Ammon's horn (tissue), 1 donor: ENCODE measurements at regions not wholly inside any gene's neighbourhood (a gene's known extent, or its start where the extent isn't known, plus 50 kb on each side); places are given as distances from the start of the nearest gene placed in this dataset.
"Not testable (repeated sequence)": the region's sequence is repeated elsewhere in the genome, so short reads cannot be mapped to it uniquely, and the experiment has no call there.

Experiments used
- DNase-seq: peaks from one replicate; pipeline ENCODE4 v3.0.0-alpha.2; 2016; ENCODE audit warnings: low spot score

- DNase-seq = no peak
These were observed 807.9 kb upstream of the LRRN3 start for GRCh38 chr7:110283056-110283455.

DNA sequence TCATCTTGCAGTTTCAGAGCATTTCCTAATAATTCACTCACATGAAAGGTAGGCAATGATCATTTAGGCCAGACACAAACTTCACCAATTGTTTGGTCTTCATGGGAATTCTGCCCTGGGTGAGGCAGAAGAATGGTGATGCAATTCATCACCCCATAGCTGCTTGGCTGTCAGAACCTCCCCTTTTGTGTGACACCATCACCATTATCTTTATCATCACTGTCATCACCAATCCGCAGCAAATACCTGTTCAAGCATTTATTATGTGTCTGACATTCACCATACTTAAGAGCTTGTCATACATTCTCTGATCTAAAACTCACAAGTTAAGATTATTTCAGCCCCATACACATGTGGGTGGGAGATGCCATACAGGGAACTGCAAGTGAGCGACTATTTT is 799.5 kb upstream of the LRRN3 start:
- no peak for DNase-seq

DNA sequence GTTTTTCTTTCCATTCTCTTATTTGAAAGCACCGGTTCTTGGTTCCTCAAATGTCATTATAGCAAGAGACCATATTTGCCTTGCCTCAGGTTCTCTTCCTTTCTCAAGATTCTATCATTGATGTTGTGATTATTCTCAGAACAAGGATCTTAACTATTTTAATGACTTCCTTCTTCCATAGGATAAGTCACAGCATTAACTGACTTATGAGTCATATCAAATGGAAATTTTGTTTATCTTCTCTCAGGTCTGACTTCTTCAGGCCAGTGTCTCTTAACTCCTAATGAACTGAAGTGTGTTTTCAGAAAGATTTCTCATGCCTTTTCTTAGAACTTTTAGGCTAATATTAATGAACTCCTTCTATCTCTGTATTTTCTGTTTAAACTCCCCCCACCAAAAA is 794.6 kb upstream of the LRRN3 start:
- no peak for DNase-seq

GRCh38 chr7:110307776-110308175 is 783.2 kb upstream of the LRRN3 start:
- DNase-seq = no peak

- no peak for DNase-seq
These were observed 782.1 kb upstream of the LRRN3 start for GRCh38 chr7:110308791-110309190.

GRCh38 chr7:110309941-110310340 is 781.0 kb upstream of the LRRN3 start:
- DNase-seq = no peak

DNA sequence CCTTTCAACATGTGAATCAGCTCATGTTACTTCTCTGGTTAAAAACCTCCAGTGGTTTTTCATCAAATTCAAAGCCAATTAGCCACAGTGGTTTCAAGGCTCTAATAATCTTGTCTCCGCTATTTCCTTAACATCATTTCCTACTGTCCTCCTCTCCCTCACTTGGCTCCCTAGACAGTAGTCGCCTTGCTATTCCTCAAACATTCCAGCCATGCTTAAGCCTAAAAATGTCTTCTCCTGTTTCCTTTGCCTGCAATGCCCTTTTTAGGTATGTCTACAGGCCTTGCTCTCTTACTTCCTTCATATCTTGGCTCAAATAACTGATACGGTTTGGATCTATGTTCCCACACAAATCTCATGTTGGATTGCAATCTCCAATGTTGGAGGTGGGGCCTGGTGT is 779.4 kb upstream of the LRRN3 start:
- DNase-seq = no peak

GRCh38 chr7:110317541-110318265 is 773.2 kb upstream of the LRRN3 start:
- no peak for DNase-seq

- DNase-seq = not testable (repeated sequence)
These were observed 770.6 kb upstream of the LRRN3 start for GRCh38 chr7:110320285-110320684.

DNA sequence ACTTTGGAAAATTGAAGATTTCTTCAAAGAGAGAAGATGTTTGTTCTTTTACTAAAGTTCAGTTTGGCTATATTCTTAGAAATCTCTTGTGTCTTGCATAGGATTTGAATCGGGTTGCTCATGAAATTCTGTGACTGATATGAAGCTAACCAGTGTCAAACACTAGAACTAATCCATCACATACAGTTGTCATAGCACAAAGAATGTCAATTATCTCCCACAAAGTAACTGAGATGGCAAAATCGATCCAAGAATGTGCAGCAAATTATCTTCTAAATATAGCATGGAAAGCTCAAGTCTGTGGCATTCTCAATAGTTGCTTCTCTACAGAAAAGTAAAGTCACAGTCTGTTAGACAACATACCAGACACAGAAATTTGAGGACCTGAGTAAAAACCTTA is 768.1 kb upstream of the LRRN3 start:
- DNase-seq = no peak

DNA sequence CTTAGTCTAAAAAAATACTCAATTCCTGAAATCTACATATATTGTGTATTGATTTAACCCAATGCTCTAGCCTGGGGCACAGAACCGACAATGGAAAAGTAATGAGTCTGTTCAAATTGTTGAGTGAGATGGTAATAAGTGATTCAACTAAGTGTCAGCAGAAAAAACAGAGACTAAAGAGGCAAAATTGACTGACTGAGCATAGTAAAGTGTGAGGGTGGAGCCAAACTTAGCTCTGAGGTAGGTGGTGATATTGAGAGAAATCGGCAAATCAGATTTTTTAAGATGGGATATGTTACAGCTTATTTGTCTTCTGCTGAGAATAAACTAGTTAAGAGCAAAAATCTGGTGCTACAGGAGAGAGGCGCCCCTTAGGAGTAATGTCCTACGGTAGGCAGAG is 764.0 kb upstream of the LRRN3 start:
- DNase-seq = no peak

GRCh38 chr7:110336423-110336822 is 754.5 kb upstream of the LRRN3 start:
- DNase-seq = no peak

DNA sequence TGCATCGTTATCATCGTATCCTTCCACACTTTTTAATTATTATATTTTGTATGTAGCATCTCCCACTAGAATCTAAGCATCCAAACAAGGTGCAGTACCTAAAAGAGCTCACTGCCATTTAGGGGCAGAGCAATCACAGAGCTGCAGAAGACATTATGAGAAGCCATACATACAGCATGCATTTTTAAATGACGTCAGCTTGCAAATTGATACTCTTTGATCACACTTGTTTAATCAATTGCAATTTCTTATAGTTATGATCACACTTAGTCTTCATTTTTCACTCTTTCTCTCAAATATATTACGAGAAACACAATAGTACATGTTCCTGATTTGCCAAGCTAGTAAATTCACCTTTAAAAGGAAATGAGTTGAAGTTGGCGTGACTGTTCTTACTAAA is 753.3 kb upstream of the LRRN3 start:
- no peak for DNase-seq

DNA sequence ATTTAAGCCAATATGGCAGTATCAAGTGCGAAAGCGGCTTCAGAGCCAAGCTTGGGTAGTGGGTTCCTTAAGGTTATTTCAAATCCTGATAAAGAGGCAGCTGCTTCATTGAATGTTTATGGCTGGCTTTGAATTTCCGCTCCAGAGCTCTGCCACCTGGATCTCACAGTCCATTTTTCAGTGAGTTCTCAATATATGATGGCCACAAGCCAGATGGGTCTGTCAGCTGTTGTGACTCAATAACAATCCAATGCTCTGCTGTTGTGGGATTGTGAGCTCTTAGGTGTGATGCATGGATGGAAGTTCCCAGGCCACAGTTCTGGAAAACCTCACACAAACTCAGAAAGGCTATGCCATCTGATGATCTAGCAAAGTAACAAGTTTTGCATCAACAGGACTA is 743.8 kb upstream of the LRRN3 start:
- DNase-seq = no peak

- DNase-seq = no peak
These were observed 734.5 kb upstream of the LRRN3 start for GRCh38 chr7:110356438-110356837.

DNA sequence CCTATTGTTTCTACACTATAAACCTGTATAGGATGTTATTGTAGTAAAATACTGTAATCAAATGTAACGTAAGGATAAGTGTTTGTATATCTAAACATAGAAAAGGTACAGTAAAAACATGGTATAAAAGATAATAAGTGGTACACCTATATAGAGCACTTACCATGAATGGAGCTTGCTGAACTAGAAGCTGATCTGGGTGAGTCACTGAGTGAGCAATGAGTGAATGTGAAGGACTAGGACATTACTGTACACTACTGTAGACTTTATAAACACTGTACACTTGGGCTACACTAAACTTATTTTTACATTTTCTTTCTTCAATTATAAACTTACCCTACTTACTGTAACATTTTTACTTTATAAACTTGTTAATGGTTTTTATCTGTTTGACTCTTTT is 732.9 kb upstream of the LRRN3 start:
- no peak for DNase-seq

DNA sequence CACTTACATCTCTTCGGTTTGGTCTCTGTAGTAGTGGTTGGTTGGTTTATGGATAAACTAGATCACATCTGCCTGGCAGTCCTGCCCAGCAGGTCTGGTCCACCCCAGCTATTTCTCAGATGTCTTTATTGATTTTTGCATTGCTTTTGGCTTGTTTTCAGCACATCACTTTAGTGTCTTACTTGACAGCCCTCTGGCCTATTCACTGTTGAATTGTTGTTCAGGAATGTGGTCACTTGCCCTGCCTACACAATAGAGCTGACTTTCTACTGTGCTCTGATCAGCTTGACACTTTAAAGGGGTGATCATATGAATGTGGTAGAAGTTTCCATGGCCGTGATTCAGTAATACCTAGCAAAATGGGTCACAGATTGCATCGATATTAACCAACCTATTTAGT is 719.2 kb upstream of the LRRN3 start:
- DNase-seq = no peak

DNA sequence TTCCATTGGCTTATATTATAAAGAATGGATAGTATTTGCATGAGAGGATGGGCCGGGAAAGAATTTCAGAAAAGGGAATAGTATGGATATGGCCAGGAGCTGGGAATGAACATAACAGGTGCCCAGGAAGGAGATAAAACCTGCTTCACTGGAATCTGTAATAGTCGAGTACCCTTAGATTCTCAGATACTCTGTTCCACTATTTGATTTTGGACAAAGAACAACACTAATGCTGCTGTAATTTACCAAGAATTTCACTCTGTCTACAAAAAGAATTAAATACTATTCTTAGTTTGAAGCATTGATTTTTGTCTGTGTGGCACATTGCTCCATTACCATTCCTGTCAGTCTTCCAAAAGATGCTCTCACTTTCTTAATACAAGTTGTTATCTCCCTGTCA is 718.2 kb upstream of the LRRN3 start:
- DNase-seq = no peak

DNA sequence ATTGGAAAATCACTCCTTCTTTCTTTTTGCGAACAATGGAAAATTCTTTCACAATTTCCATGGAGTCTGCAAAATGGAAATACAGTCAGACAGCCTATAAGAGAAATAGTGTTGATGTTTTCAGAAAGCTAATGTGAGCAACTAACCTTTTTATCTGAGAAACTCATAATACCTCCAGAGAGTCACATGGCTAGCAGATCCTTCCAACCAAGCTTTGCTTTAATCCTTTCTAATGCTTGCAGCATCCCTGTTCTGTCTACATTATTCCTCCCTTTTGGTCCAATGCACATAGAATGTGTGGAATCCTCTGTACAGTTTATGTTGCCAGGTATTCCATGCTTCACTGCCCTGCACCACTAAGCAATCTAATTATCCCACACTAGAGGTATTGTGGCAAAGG is 717.5 kb upstream of the LRRN3 start:
- no peak for DNase-seq

DNA sequence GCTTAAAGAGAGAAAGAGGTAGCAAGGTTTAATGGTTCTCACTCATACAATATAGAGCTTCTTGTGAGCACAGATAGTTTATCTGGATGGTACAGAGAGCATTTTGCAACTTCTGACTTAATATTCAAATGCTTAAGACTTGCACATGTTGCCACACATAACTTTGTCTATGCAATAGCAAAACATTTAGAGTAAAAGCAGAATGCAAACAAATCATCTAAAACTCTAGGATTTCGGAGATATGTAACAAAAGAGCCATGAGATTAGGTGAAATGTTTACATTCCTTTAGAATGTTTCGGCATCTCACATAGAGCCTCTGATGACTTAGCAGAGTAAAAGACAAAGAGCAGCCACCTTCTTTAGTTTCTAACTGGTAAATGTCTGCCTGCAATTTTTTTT is 717.1 kb upstream of the LRRN3 start:
- no peak for DNase-seq

DNA sequence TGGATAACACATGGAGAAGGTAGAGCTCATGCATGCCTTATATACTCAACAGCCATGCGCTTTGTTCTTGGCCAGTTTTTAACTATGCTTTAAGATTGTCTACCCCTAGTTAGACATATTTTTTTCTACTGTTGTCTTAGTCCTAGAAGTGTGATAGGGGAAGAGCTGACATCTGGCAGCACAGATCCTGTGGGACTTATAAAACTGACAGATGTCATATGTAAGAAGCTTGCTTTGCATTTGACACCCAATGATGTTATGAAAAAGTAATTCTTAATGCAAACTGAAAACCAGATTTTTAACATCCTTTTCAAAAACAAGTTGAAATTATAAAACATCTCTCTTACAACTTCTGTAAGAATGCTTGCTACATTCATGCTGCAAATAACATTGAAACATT is 715.9 kb upstream of the LRRN3 start:
- no peak for DNase-seq

DNA sequence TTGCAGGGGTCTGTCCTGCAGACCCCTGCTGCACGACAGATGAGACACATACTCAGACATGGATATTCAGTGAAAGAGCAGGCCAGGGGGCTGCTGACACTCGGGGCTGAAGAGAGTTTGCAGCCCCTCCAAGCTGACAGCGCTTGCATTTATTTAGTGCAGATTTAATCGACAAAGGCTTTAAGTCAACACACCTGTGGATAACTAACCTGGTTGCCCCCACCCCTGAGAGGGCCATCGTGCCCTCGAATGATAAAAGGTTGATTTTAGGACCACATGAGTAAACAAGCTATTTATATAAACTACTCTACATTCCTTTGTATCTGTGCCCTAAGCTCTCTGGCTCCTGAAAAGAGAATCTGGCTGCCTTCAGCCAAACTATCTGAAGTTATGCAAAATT is 708.2 kb upstream of the LRRN3 start:
- DNase-seq = no peak

DNA sequence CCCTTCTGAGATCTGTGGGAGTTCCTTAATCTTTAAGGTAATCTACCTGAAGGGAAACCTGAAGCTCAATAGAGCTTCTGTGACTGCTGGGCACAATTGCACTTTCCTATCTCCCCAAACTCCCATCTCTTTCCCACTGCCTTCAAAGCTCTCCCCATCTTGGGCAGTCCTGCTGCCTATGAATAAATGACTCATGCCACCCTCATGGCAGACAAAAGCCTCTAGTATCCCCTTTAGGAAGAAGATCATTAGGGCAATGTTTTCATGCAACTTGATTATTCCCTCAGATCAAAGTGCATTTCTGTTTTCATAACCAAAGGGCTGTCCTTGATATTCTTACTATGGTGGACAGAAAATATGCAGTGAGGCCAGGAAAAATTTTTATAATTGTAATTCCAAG is 704.9 kb upstream of the LRRN3 start:
- no peak for DNase-seq

- no peak for DNase-seq
These were observed 704.0 kb upstream of the LRRN3 start for GRCh38 chr7:110386913-110387312.

DNA sequence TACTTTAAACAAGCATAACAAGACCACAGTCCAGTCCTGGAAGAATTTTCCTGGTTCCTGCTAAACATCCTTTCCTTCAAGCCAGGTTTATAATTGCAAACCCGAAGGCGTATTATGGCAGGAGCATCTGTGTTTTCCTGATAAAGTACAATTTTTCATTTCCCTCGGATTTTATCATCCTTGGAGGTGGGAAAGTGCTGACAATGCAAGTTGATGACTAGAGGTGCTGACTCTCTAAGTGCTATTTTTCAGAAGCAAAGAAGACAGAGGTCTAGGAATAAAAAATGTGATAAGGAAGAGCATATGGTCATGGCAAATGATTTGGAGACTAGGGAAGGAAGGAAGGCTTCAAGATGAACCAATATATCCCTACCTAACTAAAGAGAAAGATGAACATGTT is 703.2 kb upstream of the LRRN3 start:
- no peak for DNase-seq
